ENCODE measurements at regions not wholly inside any gene's neighbourhood (a gene's known extent, or its start where the extent isn't known, plus 50 kb on each side); places are given as distances from the start of the nearest gene placed in this dataset.
A peak's percentile ranks its signal among the peaks of the same experiment; 100 is the strongest.

GRCh38 chr13:105902396-105902795, 633.1 kb downstream of the EFNB2 start:
- Histone ChIP-seq H3K27ac (ENCODE audit: insufficient read depth, low read length) (no peak overlapping the region), H3K9ac (ENCODE audit: insufficient read depth, low read length) (no peak overlapping the region), H3K4me3 (replicated peaks in 1 of 4; ENCODE audit: control extremely low read depth in 1 of 4, insufficient read depth in 1 of 4, low read depth in 3 of 4, low read length in 4 of 4) (no peak overlapping the region), H3K36me3 (ENCODE audit: control insufficient read depth, insufficient read depth, low read length) (no peaks in the 10 kb centered on the region), H3K79me2 (ENCODE audit: control insufficient read depth, insufficient read depth, low read length) (no peaks in the 10 kb centered on the region), H3K27me3 (ENCODE audit: control insufficient read depth, insufficient read depth, low read length) (no peaks in the 10 kb centered on the region), H3K9me3 (ENCODE audit: control insufficient read depth, insufficient read depth, low read depth, low read length) (no peaks in the 10 kb centered on the region), H3K4me2 (ENCODE audit: extremely low read depth, insufficient read depth, low read length) (no peak overlapping the region), H4K20me1 (ENCODE audit: control insufficient read depth, extremely low read depth, insufficient read depth, low read length) (no peaks in the 10 kb centered on the region), H3K4me1 (ENCODE audit: control insufficient read depth, extremely low read depth, insufficient read depth, low read length) (no peaks in the 10 kb centered on the region), H2AFZ (ENCODE audit: low read length) (no peak overlapping the region)
- DNase-seq (ENCODE audit: low read depth in 2 of 2), result no peak
- TF ChIP-seq EZH2 (IDR thresholded peaks at IDR 0.05; ENCODE audit: low read length, missing control alignments) (no peak), CTCF (conservative IDR thresholded peaks at IDR 0.05 in 1 of 2, IDR thresholded peaks at IDR 0.05 in 1 of 2; ENCODE audit: low read depth in 1 of 2, low read length in 2 of 2) (no peak)

- Histone ChIP-seq H2AFZ (ENCODE audit: low read length) (no peak overlapping the region), H3K4me2 (ENCODE audit: extremely low read depth, insufficient read depth, low read length) (no peak overlapping the region)
Measured at GRCh38 chr13:105897575-105897974, 637.9 kb downstream of the EFNB2 start.

GRCh38 chr13:105894697-105895096, 640.8 kb downstream of the EFNB2 start:
- DNase-seq (ENCODE audit: low read depth in 2 of 2), result peak in 1 of 2 donors; percentile 14
- Histone ChIP-seq H3K27ac (ENCODE audit: insufficient read depth, low read length) (no peak overlapping the region), H3K79me2 (ENCODE audit: control insufficient read depth, insufficient read depth, low read length) (no peaks in the 10 kb centered on the region), H3K27me3 (ENCODE audit: control insufficient read depth, insufficient read depth, low read length) (no peaks in the 10 kb centered on the region), H3K4me3 (replicated peaks in 1 of 4; ENCODE audit: control extremely low read depth in 1 of 4, insufficient read depth in 1 of 4, low read depth in 3 of 4, low read length in 4 of 4) (no peak overlapping the region), H3K4me2 (ENCODE audit: extremely low read depth, insufficient read depth, low read length) (no peak overlapping the region), H3K9me3 (ENCODE audit: control insufficient read depth, insufficient read depth, low read depth, low read length) (no peaks in the 10 kb centered on the region), H4K20me1 (ENCODE audit: control insufficient read depth, extremely low read depth, insufficient read depth, low read length) (no peaks in the 10 kb centered on the region), H3K36me3 (ENCODE audit: control insufficient read depth, insufficient read depth, low read length) (no peaks in the 10 kb centered on the region), H3K9ac (ENCODE audit: insufficient read depth, low read length) (no peak overlapping the region), H2AFZ (ENCODE audit: low read length) (no peak overlapping the region), H3K4me1 (ENCODE audit: control insufficient read depth, extremely low read depth, insufficient read depth, low read length) (no peaks in the 10 kb centered on the region)
- TF ChIP-seq EZH2 (IDR thresholded peaks at IDR 0.05; ENCODE audit: low read length, missing control alignments) (no peak), CTCF (conservative IDR thresholded peaks at IDR 0.05 in 1 of 2, IDR thresholded peaks at IDR 0.05 in 1 of 2; ENCODE audit: low read depth in 1 of 2, low read length in 2 of 2) (no peak)

More at GRCh38 chr13:105897575-105897974, 637.9 kb downstream of the EFNB2 start:
- no peak for DNase-seq (ENCODE audit: low read depth in 2 of 2)
- H3K4me1 ChIP-seq (ENCODE audit: control insufficient read depth, extremely low read depth, insufficient read depth, low read length), result no peaks in the 10 kb centered on the region
- H3K9me3 ChIP-seq (ENCODE audit: control insufficient read depth, insufficient read depth, low read depth, low read length), result no peaks in the 10 kb centered on the region
- H3K79me2 ChIP-seq (ENCODE audit: control insufficient read depth, insufficient read depth, low read length), result no peaks in the 10 kb centered on the region
- H3K4me3 ChIP-seq (replicated peaks in 1 of 4; ENCODE audit: control extremely low read depth in 1 of 4, insufficient read depth in 1 of 4, low read depth in 3 of 4, low read length in 4 of 4), result no peak overlapping the region
- no peak overlapping the region for H3K9ac ChIP-seq (ENCODE audit: insufficient read depth, low read length)
- no peaks in the 10 kb centered on the region for H4K20me1 ChIP-seq (ENCODE audit: control insufficient read depth, extremely low read depth, insufficient read depth, low read length)
- no peaks in the 10 kb centered on the region for H3K36me3 ChIP-seq (ENCODE audit: control insufficient read depth, insufficient read depth, low read length)
- H3K27me3 ChIP-seq (ENCODE audit: control insufficient read depth, insufficient read depth, low read length), result no peaks in the 10 kb centered on the region
- no peak overlapping the region for H3K27ac ChIP-seq (ENCODE audit: insufficient read depth, low read length)
- TF ChIP-seq EZH2 (IDR thresholded peaks at IDR 0.05; ENCODE audit: low read length, missing control alignments) (no peak), CTCF (conservative IDR thresholded peaks at IDR 0.05 in 1 of 2, IDR thresholded peaks at IDR 0.05 in 1 of 2; ENCODE audit: low read depth in 1 of 2, low read length in 2 of 2) (no peak)
